Muscle layer of duodenum (tissue), 2 donors: ENCODE measurements at regions not wholly inside any gene's neighbourhood (a gene's known extent, or its start where the extent isn't known, plus 50 kb on each side); places are given as distances from the start of the nearest gene placed in this dataset.
"Not testable (repeated sequence)": the region's sequence is repeated elsewhere in the genome, so short reads cannot be mapped to it uniquely, and the experiment has no call there.

Experiments
- H3K27ac ChIP-seq: one replicate; pipeline ENCODE4 v1.7.0; 2013; ENCODE audit warnings: mild to moderate bottlenecking, low read length
- H3K27me3 ChIP-seq: one replicate; pipeline ENCODE4 v1.7.0; 2013; ENCODE audit warnings: low read depth, mild to moderate bottlenecking, control low read depth, low read length
- H3K36me3 ChIP-seq, 2 donors: one replicate each; pipeline ENCODE4 v1.7.0; 2013; ENCODE audit warnings: low read length in 2 of 2, control low read depth in 1 of 2, mild to moderate bottlenecking in 1 of 2; ENCODE audit not compliant: insufficient read depth in 2 of 2, control insufficient read depth in 1 of 2
- H3K4me1 ChIP-seq, 2 donors: one replicate each; pipeline ENCODE4 v1.7.0; 2013; ENCODE audit warnings: low read length in 2 of 2, mild to moderate bottlenecking in 2 of 2, control low read depth in 1 of 2, moderate library complexity in 1 of 2; ENCODE audit not compliant: insufficient read depth in 2 of 2, control insufficient read depth in 1 of 2
- H3K4me3 ChIP-seq, 2 donors: one replicate each; pipeline ENCODE4 v1.7.0; 2013; ENCODE audit warnings: low read length in 2 of 2, low read depth in 1 of 2, mild to moderate bottlenecking in 1 of 2
- H3K9me3 ChIP-seq, 2 donors: one replicate each; pipeline ENCODE4 v1.7.0; 2013; ENCODE audit warnings: low read length in 2 of 2, control low read depth in 1 of 2, mild to moderate bottlenecking in 1 of 2; ENCODE audit not compliant: control insufficient read depth in 1 of 2
- donor health status: healthy.

DNA sequence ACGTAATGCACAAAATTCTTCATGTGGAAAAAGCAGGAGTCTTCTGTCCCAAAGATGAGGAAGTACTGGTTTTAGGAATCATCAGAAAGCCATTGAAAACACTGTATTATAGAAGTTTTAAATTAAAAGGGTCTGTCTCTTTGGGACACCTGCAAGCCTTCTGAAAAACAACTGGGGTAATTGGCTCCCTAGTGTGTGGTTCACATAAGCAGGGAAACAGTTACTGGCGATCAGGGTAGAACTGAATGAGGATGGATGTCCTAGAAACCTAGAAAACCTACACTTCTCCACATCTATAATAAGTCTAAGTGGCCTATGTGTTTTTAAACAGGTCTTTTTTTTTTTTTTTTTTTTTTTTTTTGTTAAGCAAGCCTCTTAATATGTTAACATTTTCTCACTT is 945.5 kb upstream of the PCDH10 start:
- no peak overlapping the region for H3K27ac ChIP-seq
- no peaks in the 10 kb centered on the region for H3K9me3 ChIP-seq
- H3K27me3 ChIP-seq = no peaks in the 10 kb centered on the region
- H3K4me1 ChIP-seq = no peaks in the 10 kb centered on the region
- H3K36me3 ChIP-seq = no peaks in the 10 kb centered on the region
- H3K4me3 ChIP-seq = no peak overlapping the region

DNA sequence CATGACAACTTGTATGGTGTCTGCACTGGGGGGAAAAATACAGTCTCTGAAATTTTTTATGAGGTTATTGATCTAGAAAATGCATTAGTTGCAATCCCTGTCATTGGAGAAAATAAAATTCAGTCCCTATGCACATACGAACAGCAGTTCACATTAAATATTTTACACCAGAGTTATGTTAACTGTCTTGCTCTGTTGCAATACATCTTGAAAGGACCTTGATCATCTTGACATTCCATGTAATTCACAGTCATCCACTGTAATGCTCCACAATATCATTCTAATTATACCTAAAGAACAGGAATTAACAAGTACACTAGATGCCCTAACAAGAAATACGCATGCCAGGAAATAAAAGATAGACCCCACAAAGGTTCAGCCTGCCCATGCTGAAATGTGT is 934.6 kb upstream of the PCDH10 start:
- Histone ChIP-seq H3K27me3 (no peaks in the 10 kb centered on the region), H3K4me1 (no peaks in the 10 kb centered on the region), H3K27ac (no peak overlapping the region), H3K36me3 (no peaks in the 10 kb centered on the region), H3K9me3 (no peaks in the 10 kb centered on the region), H3K4me3 (no peak overlapping the region)

DNA sequence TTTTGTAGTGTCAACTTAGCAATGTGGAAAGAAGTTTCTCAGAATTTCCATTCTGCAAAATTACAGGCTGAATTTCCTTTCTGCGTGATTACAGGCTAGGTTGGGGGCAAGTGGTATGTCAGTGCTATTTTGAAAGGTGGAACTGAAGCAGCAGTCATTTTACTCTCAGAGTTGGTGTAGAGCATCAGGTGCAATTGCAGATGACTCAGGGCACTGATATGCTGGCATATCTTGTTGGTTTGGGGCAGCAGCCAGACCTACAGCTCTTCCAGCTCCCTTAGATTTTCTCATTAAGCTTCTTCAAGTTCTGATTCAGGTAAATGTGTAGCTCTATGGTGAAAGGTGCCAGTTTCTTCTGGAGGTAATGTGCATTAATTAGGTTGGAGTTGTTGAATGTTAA is 930.7 kb upstream of the PCDH10 start:
- Histone ChIP-seq H3K4me1 (no peaks in the 10 kb centered on the region), H3K27me3 (no peaks in the 10 kb centered on the region), H3K9me3 (no peaks in the 10 kb centered on the region), H3K27ac (no peak overlapping the region), H3K36me3 (no peaks in the 10 kb centered on the region), H3K4me3 (no peak overlapping the region)

DNA sequence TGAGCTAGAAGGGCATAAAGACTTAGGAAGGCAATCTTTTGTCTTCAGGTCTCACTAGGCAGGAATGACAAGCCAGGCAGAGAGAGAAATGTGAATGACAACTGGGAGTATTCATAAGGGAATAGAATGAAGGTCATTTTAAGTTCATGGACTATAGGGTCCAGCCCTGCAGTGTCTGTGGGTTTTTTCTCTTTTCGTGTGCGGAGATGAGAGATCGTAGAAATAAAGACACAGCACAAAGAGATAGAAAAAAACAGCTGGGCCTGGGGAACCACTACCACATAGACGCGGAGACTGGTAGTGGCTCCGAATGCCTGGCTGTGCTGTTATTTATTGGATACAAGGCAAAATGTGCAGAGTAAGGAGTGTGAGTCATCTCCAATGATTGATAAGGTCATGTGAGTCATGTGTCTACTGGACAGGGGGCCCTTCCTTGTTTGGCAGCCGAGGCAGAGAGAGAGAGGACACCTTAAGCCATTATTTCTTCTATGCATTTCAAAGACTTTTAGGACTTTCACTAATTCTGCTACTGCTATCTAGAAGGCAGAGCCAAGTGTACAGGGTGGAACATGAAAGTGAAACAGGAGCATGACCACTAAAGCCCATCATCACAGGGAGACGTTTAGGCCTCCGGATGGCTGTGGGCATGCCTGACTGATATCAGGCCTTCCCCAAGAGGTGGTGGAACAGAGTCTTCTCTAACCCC is 921.8 kb upstream of the PCDH10 start:
- no peak overlapping the region for H3K4me3 ChIP-seq
- H3K4me1 ChIP-seq = no peaks in the 10 kb centered on the region
- no peaks in the 10 kb centered on the region for H3K36me3 ChIP-seq

DNA sequence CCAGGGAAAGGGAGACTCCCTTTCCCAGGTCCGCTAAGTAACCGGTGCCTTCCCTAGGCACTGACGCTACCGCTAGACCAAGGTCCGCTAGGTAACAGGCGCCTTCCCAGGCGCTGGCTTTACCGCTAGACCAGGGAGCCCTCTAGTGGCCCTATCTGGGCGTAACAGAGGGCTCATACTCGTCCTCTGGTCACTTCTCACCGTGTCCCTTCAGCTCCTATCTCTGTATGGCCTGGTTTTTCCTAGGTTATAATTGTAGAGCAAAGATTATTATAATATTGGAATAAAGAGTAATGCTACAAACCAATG is 921.3 kb upstream of the PCDH10 start:
- H3K9me3 ChIP-seq = peaks cover 0 to 18% of the 10 kb centered on the region in 2 donors
- H3K4me1 ChIP-seq, H3K27me3 ChIP-seq, H3K36me3 ChIP-seq, H3K4me3 ChIP-seq, H3K27ac ChIP-seq: not testable (repeated sequence)

More for the DNA sequence above, 921.8 kb upstream of the PCDH10 start:
- H3K9me3 ChIP-seq = peaks cover 0 to 18% of the 10 kb centered on the region in 2 donors
- no peaks in the 10 kb centered on the region for H3K27me3 ChIP-seq
- no peak overlapping the region for H3K27ac ChIP-seq

DNA sequence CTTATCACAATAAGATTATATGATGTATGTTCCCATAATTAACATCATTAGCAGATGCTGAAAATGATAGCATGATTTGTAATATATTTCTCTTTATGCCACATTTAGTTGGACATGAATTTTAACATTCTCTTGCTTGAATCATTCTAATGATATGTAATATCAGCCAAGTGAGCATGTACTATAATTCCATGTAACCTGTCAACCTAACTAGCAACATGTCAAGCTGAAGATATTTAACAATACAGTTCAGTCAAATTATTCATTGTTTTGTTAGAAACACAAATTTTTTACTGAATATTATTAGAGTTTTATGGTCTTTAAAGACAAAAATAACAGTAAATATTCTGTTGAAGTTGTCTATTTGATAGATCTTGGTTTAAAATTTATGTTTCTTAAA is 920.4 kb upstream of the PCDH10 start:
- Histone ChIP-seq H3K36me3 (no peaks in the 10 kb centered on the region), H3K9me3 (peaks cover 0 to 18% of the 10 kb centered on the region in 2 donors), H3K4me3 (no peak overlapping the region), H3K4me1 (no peaks in the 10 kb centered on the region), H3K27me3 (no peaks in the 10 kb centered on the region), H3K27ac (no peak overlapping the region)

DNA sequence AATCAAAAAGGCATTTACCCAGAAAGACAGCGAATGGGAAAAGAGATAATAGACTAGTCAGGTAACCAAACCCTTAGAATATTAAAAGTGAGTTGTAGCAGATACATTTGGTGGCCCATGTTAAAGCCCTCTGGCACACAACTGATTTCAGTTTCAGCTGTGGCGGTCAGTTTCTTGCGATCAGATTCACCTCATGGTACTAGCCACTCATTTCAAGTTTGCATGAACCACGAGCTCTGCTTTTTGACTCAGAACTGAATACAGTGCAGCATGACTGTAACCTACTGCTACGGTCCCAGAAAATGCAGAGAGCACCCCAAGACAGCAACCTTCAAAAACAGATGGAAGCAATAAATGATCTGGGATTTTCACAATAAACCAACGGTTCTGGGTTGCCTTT is 919.1 kb upstream of the PCDH10 start:
- Histone ChIP-seq H3K36me3 (no peaks in the 10 kb centered on the region), H3K4me1 (no peaks in the 10 kb centered on the region), H3K9me3 (peaks cover 0 to 18% of the 10 kb centered on the region in 2 donors), H3K27me3 (no peaks in the 10 kb centered on the region), H3K27ac (no peak overlapping the region), H3K4me3 (no peak overlapping the region)

DNA sequence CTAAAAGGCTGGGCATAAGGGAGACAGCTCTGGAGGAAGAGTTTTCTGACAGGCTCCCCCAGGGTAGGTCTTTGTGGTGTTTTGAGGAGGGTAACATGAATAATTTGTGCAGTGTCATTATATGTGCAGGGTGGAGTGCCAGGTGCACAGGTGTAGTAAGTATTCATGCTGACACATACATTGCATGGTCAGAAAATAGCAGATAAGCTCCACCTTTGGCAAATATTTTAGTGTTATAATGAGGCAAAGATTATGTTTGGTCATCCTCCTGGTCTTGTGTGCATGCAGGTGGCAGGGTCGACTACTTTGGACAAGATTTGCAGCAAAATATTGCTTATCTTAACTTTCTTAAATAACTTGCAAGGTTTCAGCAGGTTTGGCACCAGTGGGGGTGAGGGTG is 910.4 kb upstream of the PCDH10 start:
- Histone ChIP-seq H3K4me1 (no peaks in the 10 kb centered on the region), H3K4me3 (no peak overlapping the region), H3K27me3 (no peaks in the 10 kb centered on the region), H3K36me3 (no peaks in the 10 kb centered on the region), H3K9me3 (peaks cover 0 to 3% of the 10 kb centered on the region in 2 donors), H3K27ac (no peak overlapping the region)

DNA sequence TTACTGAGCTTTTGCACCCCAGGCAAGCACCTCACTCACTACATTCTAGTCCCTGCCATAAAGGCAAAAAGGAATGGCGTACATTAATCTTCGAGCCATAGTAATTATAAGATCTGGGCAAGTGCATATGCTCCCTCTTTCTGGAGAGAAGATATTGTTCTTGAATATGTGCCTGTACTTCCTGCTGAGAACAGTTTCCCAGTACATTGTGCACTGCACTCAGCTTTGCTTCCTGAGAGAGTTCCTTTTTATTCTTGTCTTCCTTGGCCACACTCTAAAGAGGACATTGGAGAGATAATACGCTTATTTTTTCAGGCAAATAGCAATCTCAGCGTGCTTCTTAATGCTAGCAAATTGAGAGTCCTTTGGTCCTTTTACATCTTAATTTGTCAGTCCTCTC is 909.0 kb upstream of the PCDH10 start:
- Histone ChIP-seq H3K36me3 (no peaks in the 10 kb centered on the region), H3K4me3 (no peak overlapping the region), H3K27ac (no peak overlapping the region), H3K9me3 (peaks cover 0 to 3% of the 10 kb centered on the region in 2 donors), H3K4me1 (no peaks in the 10 kb centered on the region), H3K27me3 (no peaks in the 10 kb centered on the region)

DNA sequence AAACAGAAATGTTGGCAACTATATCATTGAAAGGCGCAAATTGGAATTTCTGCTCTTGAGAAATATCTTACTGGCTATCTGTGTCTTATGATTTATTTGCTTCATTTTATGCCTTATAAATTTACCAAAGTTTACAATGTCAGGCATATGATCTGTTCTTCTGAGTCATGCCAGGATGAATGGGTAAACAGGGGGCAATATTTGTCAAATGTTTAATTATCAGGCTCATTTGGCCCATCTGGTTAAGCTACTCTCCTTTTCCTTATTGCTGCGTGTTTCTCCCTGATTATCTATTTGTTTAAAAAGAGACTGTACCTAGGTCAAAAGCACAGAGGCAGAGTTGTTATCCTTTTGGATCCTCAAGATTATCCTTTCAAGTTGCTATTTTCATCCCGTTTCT is 903.8 kb upstream of the PCDH10 start:
- Histone ChIP-seq H3K4me1 (no peaks in the 10 kb centered on the region), H3K9me3 (peaks cover 0 to 3% of the 10 kb centered on the region in 2 donors), H3K27ac (no peak overlapping the region), H3K36me3 (no peaks in the 10 kb centered on the region), H3K27me3 (no peaks in the 10 kb centered on the region), H3K4me3 (no peak overlapping the region)

DNA sequence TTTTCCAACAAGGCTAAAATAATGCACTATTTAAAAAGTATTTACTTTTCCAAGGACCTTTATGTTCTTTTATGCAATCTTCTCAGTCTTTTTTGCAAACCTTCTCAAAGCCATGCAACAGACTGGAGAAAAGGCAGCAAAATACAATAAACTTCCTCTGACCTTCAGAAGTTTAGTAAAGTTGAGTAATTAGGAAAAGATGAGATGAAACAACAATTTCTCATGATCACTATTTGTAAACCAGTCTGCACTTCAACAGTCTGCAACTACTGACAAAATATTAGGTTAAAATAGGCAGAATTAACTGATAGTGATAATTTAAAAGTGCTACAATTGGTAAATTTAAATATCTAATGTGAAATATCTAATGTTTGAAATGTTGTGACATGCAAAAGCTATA is 884.9 kb upstream of the PCDH10 start:
- Histone ChIP-seq H3K4me3 (no peak overlapping the region), H3K27me3 (no peaks in the 10 kb centered on the region), H3K4me1 (no peaks in the 10 kb centered on the region), H3K9me3 (no peaks in the 10 kb centered on the region), H3K36me3 (no peaks in the 10 kb centered on the region), H3K27ac (no peak overlapping the region)

DNA sequence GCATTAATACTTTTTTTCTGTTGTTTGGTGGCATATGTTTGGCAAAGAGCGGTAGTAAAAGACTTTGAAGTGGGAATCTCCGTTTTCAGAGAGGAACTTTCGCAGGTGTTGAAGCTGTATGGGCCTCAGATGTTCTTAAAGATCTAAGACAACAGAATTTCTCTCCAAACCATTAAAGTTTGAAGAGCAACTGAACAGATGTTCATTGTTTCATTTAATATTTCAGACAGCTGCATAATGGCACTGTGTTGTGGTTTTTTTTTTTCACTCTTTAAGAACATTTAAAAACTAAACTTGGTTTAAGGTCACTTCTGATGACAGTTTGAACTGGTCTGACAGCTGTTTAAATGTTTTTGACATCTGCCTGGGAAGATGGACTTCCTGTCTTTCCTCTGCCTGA is 882.7 kb upstream of the PCDH10 start:
- Histone ChIP-seq H3K9me3 (no peaks in the 10 kb centered on the region), H3K36me3 (no peaks in the 10 kb centered on the region), H3K27me3 (no peaks in the 10 kb centered on the region), H3K4me1 (no peaks in the 10 kb centered on the region), H3K4me3 (no peak overlapping the region), H3K27ac (no peak overlapping the region)
